ENCODE measurements at regions not wholly inside any gene's neighbourhood (a gene's known extent, or its start where the extent isn't known, plus 50 kb on each side); places are given as distances from the start of the nearest gene placed in this dataset.

GRCh38 chr3:111249421-111249820, 177.8 kb downstream of the NECTIN3 start:
- no peak for TF ChIP-seq POLR2A (IDR thresholded peaks at IDR 0.05; ENCODE audit: low read length)
- TF ChIP-seq GATA1 (IDR thresholded peaks at IDR 0.05; ENCODE audit: low read depth, low read length): no peak

All from erythroblast (primary cell).